Mononuclear cell (primary cell): ENCODE measurements at regions not wholly inside any gene's neighbourhood (a gene's known extent, or its start where the extent isn't known, plus 50 kb on each side); places are given as distances from the start of the nearest gene placed in this dataset.
"Not testable (repeated sequence)": the region's sequence is repeated elsewhere in the genome, so short reads cannot be mapped to it uniquely, and the experiment has no call there.

ENCODE experiments used
- H3K27me3 ChIP-seq: 2 replicates; pipeline ENCODE4 v1.6.0; 2011; ENCODE audit warnings: low read length, control low read depth; ENCODE audit not compliant: insufficient read depth
- H3K4me1 ChIP-seq: 2 replicates; pipeline ENCODE4 v1.5.1; 2011; ENCODE audit warnings: mild to moderate bottlenecking, low read length, control low read depth; ENCODE audit not compliant: insufficient read depth
- H3K4me3 ChIP-seq: 2 replicates; pipeline ENCODE4 v1.5.1; 2011; ENCODE audit warnings: mild to moderate bottlenecking, low read length, moderate library complexity
- H3K9me3 ChIP-seq: 2 replicates; pipeline ENCODE4 v1.5.1; 2011; ENCODE audit warnings: low read depth, mild to moderate bottlenecking, control low read depth, low read length

DNA sequence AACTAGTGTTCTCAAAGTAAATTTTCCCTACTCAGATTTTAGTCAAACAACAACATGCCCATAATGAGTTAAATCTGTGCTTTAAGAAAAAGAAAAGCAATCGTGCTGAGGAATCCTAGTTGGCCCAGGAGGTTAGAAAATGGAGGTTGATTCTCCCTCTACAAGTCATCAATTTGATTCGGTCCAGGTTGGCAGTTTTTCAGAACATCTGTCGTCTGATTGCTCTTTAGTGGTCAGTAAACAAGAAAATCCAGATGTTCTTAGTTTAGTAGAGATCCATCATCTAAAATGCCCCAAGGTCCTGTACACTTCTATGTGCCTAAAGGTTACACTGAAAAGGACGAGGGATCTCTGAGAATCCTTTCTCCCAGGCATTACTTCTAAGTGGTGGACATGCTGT, 659.2 kb downstream of the MTRR start:
- Histone ChIP-seq H3K4me3 (no peak overlapping the region), H3K4me1 (no peaks in the 10 kb centered on the region), H3K27me3 (no peaks in the 10 kb centered on the region), H3K9me3 (no peaks in the 10 kb centered on the region)

DNA sequence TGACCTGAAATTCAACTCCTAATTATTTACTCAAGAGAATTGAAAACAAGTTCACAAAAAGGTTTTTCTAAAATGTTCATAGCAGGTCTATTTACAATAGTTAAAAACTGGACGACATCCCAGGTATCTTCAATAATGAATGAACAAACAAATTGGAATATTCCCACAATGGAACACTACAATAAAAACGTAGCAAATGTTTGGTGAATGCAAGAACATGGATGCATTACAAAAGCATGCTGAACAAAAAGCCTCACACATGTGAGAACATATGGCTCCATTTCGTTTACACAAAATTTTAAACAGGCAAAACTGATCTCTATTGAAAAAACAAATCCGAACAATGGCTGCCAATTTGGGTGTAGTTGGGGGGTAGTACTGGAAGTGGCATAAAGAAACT, 669.9 kb downstream of the MTRR start:
- Histone ChIP-seq H3K9me3 (no peaks in the 10 kb centered on the region), H3K4me1 (no peaks in the 10 kb centered on the region), H3K27me3 (no peaks in the 10 kb centered on the region), H3K4me3 (no peak overlapping the region)

DNA sequence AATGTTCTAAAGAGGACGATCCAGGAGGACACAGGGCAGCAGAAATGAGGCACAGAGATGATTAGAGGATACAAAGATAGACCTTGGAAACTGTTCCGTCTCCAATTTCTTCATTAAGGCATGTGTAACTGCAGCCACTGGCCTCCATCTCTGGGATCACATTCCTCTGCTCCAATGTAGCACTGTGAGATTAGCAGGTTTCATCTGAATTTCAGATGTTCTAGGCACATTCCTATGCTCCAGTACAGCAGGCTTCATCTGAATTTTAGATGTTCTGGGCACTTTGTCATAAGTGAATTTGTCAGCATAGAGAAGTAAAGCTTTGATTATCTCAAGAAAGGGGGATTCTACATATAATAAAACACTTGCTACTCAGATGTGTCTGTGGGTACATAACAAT, 671.4 kb downstream of the MTRR start:
- Histone ChIP-seq H3K4me3 (no peak overlapping the region), H3K27me3 (no peaks in the 10 kb centered on the region), H3K4me1 (no peaks in the 10 kb centered on the region), H3K9me3 (no peaks in the 10 kb centered on the region)

DNA sequence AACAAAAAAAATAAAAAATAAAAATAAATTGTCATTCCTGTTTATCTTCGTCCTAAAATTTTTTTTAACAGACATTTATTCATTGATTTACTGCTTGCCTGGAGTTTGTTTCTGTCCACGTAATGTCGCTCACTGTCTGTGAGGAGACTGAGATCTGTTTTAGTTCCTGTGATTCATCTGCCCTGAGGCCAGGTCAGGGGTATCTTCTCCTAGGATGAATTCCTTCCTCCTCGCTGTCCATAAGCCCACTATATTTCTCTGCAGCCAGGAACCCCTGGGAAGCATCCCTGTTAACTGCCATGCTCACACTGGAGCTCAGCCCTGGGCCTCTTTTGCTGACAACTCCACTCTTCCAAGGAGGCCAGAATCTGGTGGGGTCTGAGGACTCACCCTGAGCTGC, 682.0 kb downstream of the MTRR start:
- H3K4me1 ChIP-seq: no peaks in the 10 kb centered on the region
- no peak overlapping the region for H3K4me3 ChIP-seq
- peaks cover 18% of the 10 kb centered on the region for H3K9me3 ChIP-seq
- H3K27me3 ChIP-seq: no peaks in the 10 kb centered on the region

DNA sequence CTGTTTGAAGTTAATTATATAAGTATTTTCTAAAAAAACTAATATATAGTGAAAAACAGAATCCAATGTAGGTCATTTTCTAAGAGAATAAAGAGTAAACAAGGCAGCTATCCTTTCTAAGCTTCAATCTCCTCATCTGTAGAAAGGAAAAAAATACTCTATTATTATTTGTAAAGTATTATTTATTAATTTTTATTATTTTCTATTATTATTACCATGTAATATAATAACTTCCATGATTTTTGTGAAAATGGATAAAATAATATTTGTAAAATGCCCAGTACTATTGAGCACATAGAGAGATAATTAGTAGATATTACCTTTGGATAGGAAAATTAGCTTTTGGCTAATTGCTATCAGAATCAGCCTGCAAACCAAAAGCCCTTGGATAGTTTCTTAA, 684.4 kb downstream of the MTRR start:
- H3K4me1 ChIP-seq: no peaks in the 10 kb centered on the region
- no peaks in the 10 kb centered on the region for H3K27me3 ChIP-seq
- H3K9me3 ChIP-seq: peaks cover 19% of the 10 kb centered on the region
- no peak overlapping the region for H3K4me3 ChIP-seq

DNA sequence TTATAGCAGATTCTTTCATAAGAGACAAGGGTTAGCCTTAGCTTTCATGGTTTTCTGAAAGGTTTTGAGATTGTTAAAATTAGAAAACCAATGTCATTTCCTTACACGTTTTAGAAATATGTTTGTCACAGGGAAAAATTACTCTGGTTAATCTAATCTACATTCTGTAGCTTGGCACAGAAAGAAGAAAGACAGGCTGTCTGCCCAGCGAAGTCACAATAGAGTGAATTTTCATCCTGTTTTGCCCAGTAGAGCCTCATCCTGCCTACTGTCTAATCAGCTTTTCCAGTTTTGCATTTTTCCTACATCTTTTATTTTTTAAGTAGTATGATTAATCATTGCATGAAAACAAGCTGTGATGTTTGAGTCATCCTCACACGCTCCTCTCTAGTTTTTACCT, 688.8 kb downstream of the MTRR start:
- peaks cover 19% of the 10 kb centered on the region for H3K9me3 ChIP-seq
- H3K4me1 ChIP-seq: no peaks in the 10 kb centered on the region
- no peaks in the 10 kb centered on the region for H3K27me3 ChIP-seq
- no peak overlapping the region for H3K4me3 ChIP-seq

DNA sequence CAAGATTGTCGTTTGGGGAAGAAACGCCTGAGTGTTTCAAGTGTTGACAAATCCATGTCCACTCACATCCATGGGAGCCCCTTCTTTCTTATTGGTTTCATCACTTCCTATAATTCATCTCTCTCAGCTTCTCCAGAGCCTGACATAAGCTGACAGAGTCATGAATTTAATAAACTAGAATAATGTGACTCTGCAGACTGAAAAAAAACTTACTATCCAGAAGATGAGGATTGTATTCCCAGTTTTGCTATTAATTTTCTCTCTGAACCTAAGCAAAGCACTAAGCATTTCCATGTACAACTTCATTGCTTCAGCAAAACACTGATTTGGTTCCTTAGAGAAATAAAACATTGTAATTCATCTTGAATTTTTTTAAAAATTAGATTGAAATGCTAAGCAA, 691.8 kb downstream of the MTRR start:
- Histone ChIP-seq H3K27me3 (no peaks in the 10 kb centered on the region), H3K4me3 (no peak overlapping the region), H3K9me3 (peaks cover 3% of the 10 kb centered on the region), H3K4me1 (no peaks in the 10 kb centered on the region)

DNA sequence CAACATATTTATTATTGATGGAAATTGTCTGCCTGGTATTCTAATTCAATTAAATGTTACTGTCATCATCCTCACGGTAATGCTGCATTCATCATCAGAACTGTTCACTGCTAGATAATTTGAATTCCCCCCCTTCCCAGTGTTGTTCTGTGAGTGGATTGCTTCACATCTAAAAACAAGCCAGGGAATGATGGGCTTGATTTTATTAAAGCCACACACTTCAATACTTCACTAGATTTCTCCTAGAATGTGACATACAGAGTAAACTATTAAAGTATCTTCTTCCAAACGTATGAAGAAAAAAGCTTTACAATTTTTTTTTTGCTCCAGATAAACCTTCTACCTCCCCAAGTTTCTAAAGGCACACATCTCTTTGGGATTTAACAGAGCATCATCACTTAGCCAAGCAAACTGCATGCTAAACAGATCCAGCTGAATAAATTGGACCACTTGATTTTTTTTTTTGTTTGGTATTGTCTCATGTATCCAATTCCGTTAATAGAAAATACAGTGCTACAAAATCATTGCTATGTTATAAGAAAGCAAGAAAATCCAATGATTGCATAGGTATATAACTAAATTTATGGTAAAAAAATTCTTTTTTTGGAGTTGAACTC, 692.4 kb downstream of the MTRR start:
- Histone ChIP-seq H3K9me3 (no peaks in the 10 kb centered on the region), H3K4me1 (no peaks in the 10 kb centered on the region), H3K4me3 (no peak overlapping the region), H3K27me3 (no peaks in the 10 kb centered on the region)

DNA sequence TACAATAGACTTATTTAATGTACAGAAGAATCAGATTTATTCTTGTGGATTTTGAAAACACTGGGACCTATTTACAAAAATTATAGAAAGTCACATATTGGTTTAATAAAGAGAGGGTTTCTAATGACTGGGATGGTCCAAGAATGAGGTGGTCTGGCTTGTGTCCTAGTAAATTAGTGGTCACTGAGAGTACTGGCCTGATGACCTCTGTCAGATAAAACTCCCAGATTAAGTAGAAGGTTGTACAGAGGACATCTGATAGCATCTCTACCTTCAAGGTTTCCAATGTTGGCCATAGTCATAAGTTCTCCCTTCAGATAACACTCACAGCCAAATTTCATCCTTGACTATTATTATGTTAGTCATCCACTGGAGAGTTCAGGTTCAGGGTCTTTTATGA, 692.9 kb downstream of the MTRR start:
- Histone ChIP-seq H3K4me3 (no peak overlapping the region), H3K27me3 (no peaks in the 10 kb centered on the region), H3K4me1 (no peaks in the 10 kb centered on the region), H3K9me3 (no peaks in the 10 kb centered on the region)

DNA sequence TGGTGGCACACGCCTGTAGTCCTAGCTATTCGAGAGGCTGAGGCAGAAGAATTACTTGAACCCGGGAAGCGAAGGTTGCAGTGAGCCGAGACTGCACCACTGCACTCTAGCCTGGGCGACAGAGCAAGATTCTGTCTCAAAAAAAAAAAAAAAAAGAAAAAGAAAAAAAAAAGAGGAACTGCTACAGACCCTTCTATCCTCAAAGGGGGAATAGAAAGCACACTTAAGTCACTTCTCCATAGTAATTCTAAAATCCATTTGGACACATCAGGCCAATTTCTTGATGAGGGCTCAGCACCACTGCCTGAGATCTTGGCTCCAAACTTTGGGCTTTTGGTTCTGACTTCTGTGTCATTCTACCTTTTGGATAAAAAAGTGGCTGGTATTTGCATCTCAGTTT, 694.6 kb downstream of the MTRR start:
- H3K4me3 ChIP-seq, H3K9me3 ChIP-seq, H3K27me3 ChIP-seq, H3K4me1 ChIP-seq: not testable (repeated sequence)

DNA sequence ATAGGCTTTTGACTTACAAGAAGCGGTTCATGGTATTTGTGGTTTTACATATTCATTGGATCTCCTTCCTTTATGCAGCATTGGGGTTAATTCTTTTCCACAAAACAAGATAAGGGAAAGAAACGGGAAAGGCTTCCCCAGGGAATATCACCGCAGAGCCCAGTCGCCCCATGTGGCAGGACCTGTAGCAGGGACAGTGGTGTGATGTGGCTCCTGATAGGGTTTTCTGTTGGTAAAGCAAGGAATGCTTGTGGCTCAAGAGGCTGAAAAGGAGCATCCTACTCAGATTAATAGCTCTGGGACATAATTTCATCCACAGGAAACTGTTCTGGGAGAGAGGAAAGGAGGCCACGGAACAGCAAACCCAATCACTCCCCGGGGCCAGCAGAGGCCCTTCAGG, 699.9 kb downstream of the MTRR start:
- Histone ChIP-seq H3K9me3 (no peaks in the 10 kb centered on the region), H3K4me1 (no peaks in the 10 kb centered on the region), H3K27me3 (no peaks in the 10 kb centered on the region), H3K4me3 (no peak overlapping the region)

DNA sequence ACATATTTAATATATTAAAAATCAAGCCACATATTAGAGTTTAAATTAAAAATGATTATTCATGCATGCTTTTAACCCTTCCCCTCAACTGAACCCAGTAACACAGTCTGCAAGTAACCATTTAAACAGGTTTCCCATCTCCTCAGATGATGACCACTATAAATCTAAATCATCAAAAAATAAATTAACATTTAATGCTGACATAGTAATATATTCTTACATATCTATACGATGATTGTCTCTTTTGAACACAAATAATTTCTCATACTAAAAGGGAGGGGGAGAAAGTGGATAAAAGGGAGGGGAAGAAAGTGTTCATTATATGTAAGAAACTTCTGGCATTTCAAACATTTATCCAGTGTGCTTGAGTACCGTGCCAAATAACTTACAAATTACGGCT, 701.6 kb downstream of the MTRR start:
- H3K4me1 ChIP-seq: no peaks in the 10 kb centered on the region
- H3K4me3 ChIP-seq: no peak overlapping the region
- no peaks in the 10 kb centered on the region for H3K27me3 ChIP-seq
- no peaks in the 10 kb centered on the region for H3K9me3 ChIP-seq

DNA sequence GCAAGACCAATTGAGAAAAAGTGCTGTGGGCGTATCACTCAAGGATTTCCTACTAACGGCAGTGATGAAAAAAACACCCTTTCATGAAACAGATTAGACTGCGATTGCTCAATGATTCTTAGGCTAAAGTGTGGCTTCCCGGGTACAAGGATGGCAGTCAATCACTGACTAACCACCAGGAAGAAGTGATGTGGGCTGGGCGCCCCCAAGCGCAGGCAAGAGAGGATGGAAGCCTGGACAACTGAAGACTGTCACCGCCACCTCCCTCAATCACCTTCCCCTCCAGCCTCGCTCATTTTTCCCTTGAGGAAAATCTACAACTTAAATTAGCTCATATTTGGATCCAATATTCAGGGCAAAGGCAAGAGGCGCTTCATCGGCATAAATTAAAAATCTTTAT, 707.2 kb downstream of the MTRR start:
- H3K9me3 ChIP-seq: no peaks in the 10 kb centered on the region
- H3K4me1 ChIP-seq: no peaks in the 10 kb centered on the region
- H3K27me3 ChIP-seq: no peaks in the 10 kb centered on the region
- no peak overlapping the region for H3K4me3 ChIP-seq

DNA sequence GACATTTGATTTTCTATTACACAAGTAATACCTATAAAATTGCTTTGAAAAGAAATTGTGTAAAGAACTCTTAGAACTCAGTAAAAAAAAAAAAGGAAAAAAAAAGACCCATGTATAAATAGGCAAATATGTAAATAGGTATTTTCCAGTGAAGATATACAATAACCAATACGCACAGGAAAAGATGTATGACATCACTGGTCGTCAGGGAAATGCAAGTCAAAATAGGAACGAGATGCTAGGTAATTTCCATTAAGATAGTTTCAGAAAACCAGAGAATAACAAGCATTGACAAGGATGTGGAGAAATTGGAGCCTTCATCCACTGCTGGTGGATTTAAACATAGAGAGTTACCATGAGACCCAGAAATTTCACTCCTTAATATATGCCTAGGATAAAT, 708.8 kb downstream of the MTRR start:
- no peak overlapping the region for H3K4me3 ChIP-seq
- no peaks in the 10 kb centered on the region for H3K9me3 ChIP-seq
- no peaks in the 10 kb centered on the region for H3K27me3 ChIP-seq
- no peaks in the 10 kb centered on the region for H3K4me1 ChIP-seq

DNA sequence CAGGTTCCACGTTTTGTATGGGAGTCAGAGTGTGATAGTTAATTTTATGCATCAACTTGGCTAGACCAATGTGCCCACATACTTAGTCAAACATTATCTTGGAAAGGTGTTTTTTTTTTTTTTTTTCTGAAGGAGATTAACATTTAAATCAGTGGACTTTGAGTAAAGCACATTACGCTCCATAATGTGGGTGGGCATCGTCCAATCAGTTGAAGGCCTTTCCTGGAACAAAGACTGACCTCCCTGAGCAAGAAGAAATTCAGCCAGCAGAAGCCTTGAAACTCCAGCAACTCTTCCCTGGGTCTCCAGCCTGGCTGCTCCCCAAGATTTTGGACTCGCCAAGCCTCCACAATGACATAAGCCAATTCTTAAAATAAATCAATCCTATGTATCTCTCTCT, 711.4 kb downstream of the MTRR start:
- Histone ChIP-seq H3K9me3 (no peaks in the 10 kb centered on the region), H3K27me3 (no peaks in the 10 kb centered on the region), H3K4me3 (no peak overlapping the region), H3K4me1 (no peaks in the 10 kb centered on the region)

DNA sequence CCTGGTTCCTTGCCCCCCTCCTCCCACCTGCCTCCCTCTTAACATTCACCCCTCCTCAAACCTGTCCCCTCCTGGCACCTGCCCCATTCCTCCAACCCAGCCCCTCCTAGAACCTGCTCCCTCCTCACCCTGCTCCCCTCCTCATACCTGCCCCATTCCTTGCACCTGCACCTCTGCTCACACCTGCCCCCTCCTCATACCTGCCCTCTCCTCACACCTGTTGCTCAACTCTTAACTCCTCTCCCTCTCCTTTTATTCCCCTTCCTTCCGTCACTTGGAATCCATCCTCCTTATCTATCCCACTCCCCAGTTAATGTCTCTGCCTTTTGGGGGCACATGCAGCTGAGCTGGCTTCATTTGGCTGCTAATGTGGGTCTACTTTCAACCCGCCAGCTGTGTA, 712.1 kb downstream of the MTRR start:
- no peak overlapping the region for H3K4me3 ChIP-seq
- no peaks in the 10 kb centered on the region for H3K9me3 ChIP-seq
- H3K4me1 ChIP-seq: no peaks in the 10 kb centered on the region
- no peaks in the 10 kb centered on the region for H3K27me3 ChIP-seq
